CD8-positive, alpha-beta memory T cell (primary cell): ENCODE measurements at regions not wholly inside any gene's neighbourhood (a gene's known extent, or its start where the extent isn't known, plus 50 kb on each side); places are given as distances from the start of the nearest gene placed in this dataset.

Source experiments
- CTCF ChIA-PET: fragments of 350-600 bp; sonication (Branson Sonifier 250); formaldehyde crosslinking; loops from one replicate; lab custom pipeline; 2021; ENCODE audit warnings: antibody characterized with exemption; lab: Charles Lee
- POLR2A ChIA-PET: fragments of 350-600 bp; sonication (Branson Sonifier 250); formaldehyde crosslinking; loops from one replicate; lab custom pipeline; 2021; ENCODE audit warnings: antibody characterized with exemption; lab: Charles Lee
- DNase-seq, 5 donors: peaks; one replicate each; pipeline versions ENCODE4 v3.0.0 to v3.0.0-alpha.2; 2020 to 2022; ENCODE audit warnings: mixed read lengths in 1 of 5
- H3K27ac ChIP-seq: one replicate; pipeline ENCODE4 v1.7.0; 2013; ENCODE audit warnings: low read depth, mild to moderate bottlenecking, low read length, moderate library complexity
- H3K27me3 ChIP-seq: 2 replicates; pipeline ENCODE4 v1.7.0; 2013; ENCODE audit warnings: low read length, mild to moderate bottlenecking; ENCODE audit not compliant: insufficient read depth, poor library complexity, severe bottlenecking
- H3K36me3 ChIP-seq: 2 replicates; pipeline ENCODE4 v1.7.0; 2013; ENCODE audit warnings: mild to moderate bottlenecking, low read length, moderate library complexity; ENCODE audit not compliant: insufficient read depth
- H3K4me1 ChIP-seq: 2 replicates; pipeline ENCODE4 v1.7.0; 2013; ENCODE audit warnings: mild to moderate bottlenecking, low read length, moderate library complexity; ENCODE audit not compliant: insufficient read depth
- H3K4me3 ChIP-seq: 2 replicates; pipeline ENCODE4 v1.7.0; 2013; ENCODE audit warnings: mild to moderate bottlenecking, low read length
- H3K9me3 ChIP-seq: 2 replicates; pipeline ENCODE4 v1.7.0; 2013; ENCODE audit warnings: mild to moderate bottlenecking, low read length
- H3K27ac Mint-ChIP-seq, 8 donors: one replicate each; pipeline ENCODE4 v1.8.0; 2020 to 2021; ENCODE audit warnings: mixed read lengths in 8 of 8, mild to moderate bottlenecking in 6 of 8, inconsistent platforms in 3 of 8, moderate library complexity in 3 of 8
- H3K27me3 Mint-ChIP-seq, 2 donors: one replicate each; pipeline ENCODE4 v1.8.0; 2020 to 2021; ENCODE audit warnings: mixed read lengths in 2 of 2, mild to moderate bottlenecking in 1 of 2, moderate library complexity in 1 of 2
- H3K36me3 Mint-ChIP-seq, 3 donors: one replicate each; pipeline ENCODE4 v1.8.0; 2020 to 2021; ENCODE audit warnings: mixed read lengths in 3 of 3, inconsistent platforms in 1 of 3, mild to moderate bottlenecking in 1 of 3
- H3K4me1 Mint-ChIP-seq, 3 donors: one replicate each; pipeline ENCODE4 v1.8.0; 2020 to 2021; ENCODE audit warnings: mixed read lengths in 3 of 3, inconsistent platforms in 1 of 3, mild to moderate bottlenecking in 1 of 3
- H3K4me3 Mint-ChIP-seq, 7 donors: one replicate each; pipeline ENCODE4 v1.8.0; 2020 to 2021; ENCODE audit warnings: mixed read lengths in 7 of 7, mild to moderate bottlenecking in 6 of 7, moderate library complexity in 4 of 7, inconsistent platforms in 2 of 7
- H3K9me3 Mint-ChIP-seq, 5 donors: one replicate each; pipeline ENCODE4 v1.8.0; 2020 to 2022; ENCODE audit warnings: mixed read lengths in 5 of 5, mild to moderate bottlenecking in 3 of 5, moderate library complexity in 2 of 5, inconsistent platforms in 1 of 5

DNA sequence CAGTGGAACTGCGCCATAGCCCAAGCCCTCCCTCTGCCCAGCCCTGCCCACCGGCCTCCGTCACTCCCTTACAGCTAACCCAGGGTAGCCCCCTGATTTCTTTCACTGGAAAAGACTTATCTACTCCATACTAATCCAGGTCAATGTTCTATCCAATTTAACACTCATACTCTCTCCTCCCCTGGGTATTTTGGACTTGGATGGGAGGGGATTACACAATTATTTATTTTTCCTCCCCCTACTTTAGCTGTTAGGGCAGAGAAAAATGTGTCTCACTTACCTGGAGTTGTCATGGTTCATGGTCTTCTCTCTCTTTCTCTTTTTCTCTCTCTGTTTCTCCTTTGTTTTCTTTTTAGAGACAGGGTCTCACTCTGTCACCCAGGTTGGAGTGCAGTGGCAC is 100.6 kb upstream of the ST8SIA3 start:
- H3K4me3 Mint-ChIP-seq, result no peak overlapping the region
- no peak overlapping the region for H3K27ac ChIP-seq
- no peak for DNase-seq
- no peaks in the 10 kb centered on the region for H3K9me3 Mint-ChIP-seq
- H3K27me3 ChIP-seq, result no peaks in the 10 kb centered on the region
- ChIA-PET CTCF (no interaction called here), POLR2A (no interaction called here)
- no peak overlapping the region for H3K4me3 ChIP-seq
- H3K4me1 ChIP-seq, result no peaks in the 10 kb centered on the region
- peak overlapping the region in 1 of 8 donors; percentile 43 for H3K27ac Mint-ChIP-seq
- H3K36me3 Mint-ChIP-seq, result no peaks in the 10 kb centered on the region
- no peaks in the 10 kb centered on the region for H3K9me3 ChIP-seq
- no peaks in the 10 kb centered on the region for H3K4me1 Mint-ChIP-seq
- H3K27me3 Mint-ChIP-seq, result peaks cover 0 to 5% of the 10 kb centered on the region in 2 donors
- no peaks in the 10 kb centered on the region for H3K36me3 ChIP-seq

DNA sequence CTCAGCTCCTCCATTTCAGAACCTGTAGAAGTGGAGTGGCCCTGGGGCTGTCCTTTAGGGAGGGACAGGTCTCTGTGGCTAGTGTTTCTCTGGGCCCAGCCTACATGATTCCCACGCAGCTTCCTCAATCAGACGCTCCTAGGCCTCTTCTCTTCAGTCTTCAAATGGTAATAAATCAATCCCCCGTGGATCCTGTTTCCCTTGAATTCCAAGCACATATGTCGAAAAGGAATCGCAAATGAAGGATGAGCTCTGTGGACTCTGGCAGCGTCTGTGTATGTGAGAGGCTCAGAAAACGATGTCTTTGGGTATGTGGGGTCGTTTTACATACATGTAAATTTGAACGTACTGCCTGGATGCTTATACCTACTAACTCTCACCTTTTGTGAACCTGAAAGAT is 98.5 kb upstream of the ST8SIA3 start:
- peaks cover 0 to 1% (median 0%) of the 10 kb centered on the region in 3 donors for H3K36me3 Mint-ChIP-seq
- Histone ChIP-seq H3K36me3 (no peaks in the 10 kb centered on the region), H3K4me1 (no peaks in the 10 kb centered on the region), H3K4me3 (no peak overlapping the region), H3K9me3 (no peaks in the 10 kb centered on the region), H3K27me3 (no peaks in the 10 kb centered on the region), H3K27ac (no peak overlapping the region)
- DNase-seq, result no peak
- CTCF ChIA-PET, result no interaction called here
- H3K27me3 Mint-ChIP-seq, result peaks cover 0 to 3% of the 10 kb centered on the region in 2 donors
- peak overlapping the region in 1 of 8 donors; percentile 43 for H3K27ac Mint-ChIP-seq
- H3K4me1 Mint-ChIP-seq, result no peaks in the 10 kb centered on the region
- POLR2A ChIA-PET, result no interaction called here
- peaks cover 0 to 3% (median 0%) of the 10 kb centered on the region in 5 donors for H3K9me3 Mint-ChIP-seq
- no peak overlapping the region for H3K4me3 Mint-ChIP-seq

DNA sequence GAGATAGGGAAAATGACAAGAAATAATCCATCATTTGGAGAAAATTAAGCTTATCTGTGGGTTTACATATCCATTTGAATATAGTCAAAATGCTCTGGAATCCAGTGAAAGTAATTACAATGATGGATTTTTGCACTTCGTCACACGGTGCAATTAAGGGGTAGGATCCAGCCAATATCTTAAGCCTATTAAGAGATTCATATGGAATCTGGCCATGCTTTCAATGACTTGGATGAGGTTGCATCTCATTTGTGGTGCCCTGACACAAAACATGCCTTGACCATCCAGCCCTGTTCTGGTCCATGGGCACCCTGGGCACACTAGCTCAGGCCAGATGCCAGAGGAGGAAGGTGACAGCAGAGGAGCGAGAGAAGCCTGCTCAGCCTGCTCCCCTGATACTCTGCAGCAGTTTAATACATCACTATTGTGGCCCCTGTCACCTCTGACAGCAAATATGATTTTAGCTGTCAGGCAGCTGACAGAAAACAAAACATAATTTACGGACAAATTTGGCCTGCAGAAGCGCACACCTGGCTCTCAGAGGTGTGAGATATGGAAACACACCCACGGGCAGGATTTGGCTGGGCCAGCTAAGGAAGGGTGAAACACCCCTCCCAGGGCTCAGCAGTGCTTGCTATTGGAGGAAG is 94.1 kb upstream of the ST8SIA3 start:
- POLR2A ChIA-PET, result no interaction called here
- peaks cover 0 to 6% (median 2%) of the 10 kb centered on the region in 5 donors for H3K9me3 Mint-ChIP-seq

DNA sequence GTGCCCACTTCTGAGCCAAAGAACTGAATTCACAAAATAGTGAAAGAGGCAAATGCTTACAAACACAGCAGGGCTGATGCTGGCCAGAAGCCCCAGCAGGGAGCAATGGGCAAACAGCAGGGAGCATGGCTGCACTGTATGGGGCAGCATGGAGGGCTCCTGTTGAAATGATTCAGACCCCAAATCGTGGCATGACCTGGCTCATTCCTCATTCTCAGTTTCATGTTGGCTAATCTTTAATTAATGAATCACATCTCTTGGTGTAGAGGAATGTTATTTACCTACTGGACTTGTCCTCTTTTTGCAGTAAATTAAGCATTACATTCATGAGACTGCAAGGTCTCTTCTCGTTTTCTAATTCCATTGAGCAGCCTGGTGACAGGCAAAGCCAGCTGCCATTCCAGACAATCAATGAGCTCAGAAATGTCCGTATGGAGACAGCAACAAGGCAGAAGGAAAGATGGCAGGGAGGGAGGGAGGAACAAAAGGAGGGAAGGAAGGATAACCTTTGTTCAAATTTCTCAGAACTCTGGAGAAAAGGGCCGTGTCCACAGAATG is 84.9 kb upstream of the ST8SIA3 start:
- H3K4me3 ChIP-seq, result no peak overlapping the region
- no peaks in the 10 kb centered on the region for H3K4me1 ChIP-seq
- peaks cover 0 to 10% of the 10 kb centered on the region in 2 donors for H3K27me3 Mint-ChIP-seq
- H3K27ac Mint-ChIP-seq, result no peak overlapping the region
- ChIA-PET POLR2A (no interaction called here), CTCF (no interaction called here)
- no peaks in the 10 kb centered on the region for H3K9me3 ChIP-seq
- H3K36me3 Mint-ChIP-seq, result no peaks in the 10 kb centered on the region
- no peaks in the 10 kb centered on the region for H3K9me3 Mint-ChIP-seq
- no peaks in the 10 kb centered on the region for H3K27me3 ChIP-seq
- H3K4me1 Mint-ChIP-seq, result no peaks in the 10 kb centered on the region
- no peak for DNase-seq
- no peak overlapping the region for H3K4me3 Mint-ChIP-seq
- no peaks in the 10 kb centered on the region for H3K36me3 ChIP-seq
- no peak overlapping the region for H3K27ac ChIP-seq

More for the DNA sequence above, 94.1 kb upstream of the ST8SIA3 start:
- Mint-ChIP-seq H3K27ac (no peak overlapping the region), H3K4me1 (no peaks in the 10 kb centered on the region), H3K4me3 (no peak overlapping the region), H3K27me3 (peaks cover 0 to 3% of the 10 kb centered on the region in 2 donors), H3K36me3 (peaks cover 0 to 3% (median 0%) of the 10 kb centered on the region in 3 donors)
- no peaks in the 10 kb centered on the region for H3K36me3 ChIP-seq
- H3K4me3 ChIP-seq, result no peak overlapping the region
- no peaks in the 10 kb centered on the region for H3K9me3 ChIP-seq
- no peak overlapping the region for H3K27ac ChIP-seq
- DNase-seq, result no peak
- H3K27me3 ChIP-seq, result no peaks in the 10 kb centered on the region
- CTCF ChIA-PET, result no interaction called here
- H3K4me1 ChIP-seq, result no peaks in the 10 kb centered on the region

DNA sequence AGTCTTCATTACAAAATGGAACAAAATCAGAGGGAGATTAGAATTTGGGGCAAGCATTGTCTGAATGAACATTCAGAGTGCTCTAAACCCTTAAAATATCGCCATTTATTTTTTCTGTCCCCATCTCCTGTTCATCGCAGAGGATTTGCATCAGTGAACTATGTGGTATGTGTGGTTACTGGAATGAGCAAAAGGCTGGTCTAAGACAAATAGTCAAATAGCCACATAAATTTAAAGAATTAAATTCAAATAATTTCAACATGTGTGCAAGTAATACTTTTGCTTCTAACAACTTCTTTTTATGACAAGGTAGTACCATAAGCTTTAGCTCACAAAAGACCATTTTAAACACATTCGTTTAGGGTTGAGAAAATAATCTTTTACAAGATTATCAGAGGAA is 82.6 kb upstream of the ST8SIA3 start:
- Mint-ChIP-seq H3K36me3 (no peaks in the 10 kb centered on the region), H3K4me1 (no peaks in the 10 kb centered on the region), H3K4me3 (no peak overlapping the region), H3K27me3 (peaks cover 6 to 10% of the 10 kb centered on the region in 2 donors), H3K9me3 (no peaks in the 10 kb centered on the region), H3K27ac (no peak overlapping the region)
- H3K36me3 ChIP-seq, result no peaks in the 10 kb centered on the region
- H3K9me3 ChIP-seq, result no peaks in the 10 kb centered on the region
- no peaks in the 10 kb centered on the region for H3K4me1 ChIP-seq
- H3K4me3 ChIP-seq, result no peak overlapping the region
- DNase-seq, result no peak
- ChIA-PET POLR2A (no interaction called here), CTCF (no interaction called here)
- H3K27me3 ChIP-seq, result no peaks in the 10 kb centered on the region
- H3K27ac ChIP-seq, result no peak overlapping the region

DNA sequence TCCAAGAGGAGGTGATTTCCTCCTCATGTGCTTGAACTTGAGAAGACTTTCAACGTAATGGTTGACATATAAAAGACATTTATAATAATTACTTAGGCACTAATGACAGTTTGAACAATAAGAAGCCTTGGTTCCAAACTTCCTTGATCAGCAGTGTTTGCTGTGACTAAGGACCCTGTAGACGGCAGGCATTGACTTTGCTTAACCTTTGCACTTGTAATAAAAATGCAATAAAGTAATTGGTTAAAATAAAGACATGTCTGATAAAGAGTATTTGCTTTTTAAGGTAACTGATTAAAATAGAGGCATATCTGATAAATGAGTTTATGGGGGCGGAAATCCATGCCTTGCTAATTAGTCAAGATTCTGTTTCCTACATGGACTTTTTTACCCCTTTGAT is 82.2 kb upstream of the ST8SIA3 start:
- Histone ChIP-seq H3K27me3 (no peaks in the 10 kb centered on the region), H3K4me1 (no peaks in the 10 kb centered on the region), H3K9me3 (no peaks in the 10 kb centered on the region), H3K27ac (no peak overlapping the region), H3K4me3 (no peak overlapping the region), H3K36me3 (no peaks in the 10 kb centered on the region)
- Mint-ChIP-seq H3K9me3 (no peaks in the 10 kb centered on the region), H3K36me3 (no peaks in the 10 kb centered on the region), H3K4me1 (no peaks in the 10 kb centered on the region), H3K4me3 (no peak overlapping the region), H3K27ac (no peak overlapping the region), H3K27me3 (peaks cover 6 to 10% of the 10 kb centered on the region in 2 donors)
- POLR2A ChIA-PET, result no interaction called here
- CTCF ChIA-PET, result no interaction called here
- no peak for DNase-seq

DNA sequence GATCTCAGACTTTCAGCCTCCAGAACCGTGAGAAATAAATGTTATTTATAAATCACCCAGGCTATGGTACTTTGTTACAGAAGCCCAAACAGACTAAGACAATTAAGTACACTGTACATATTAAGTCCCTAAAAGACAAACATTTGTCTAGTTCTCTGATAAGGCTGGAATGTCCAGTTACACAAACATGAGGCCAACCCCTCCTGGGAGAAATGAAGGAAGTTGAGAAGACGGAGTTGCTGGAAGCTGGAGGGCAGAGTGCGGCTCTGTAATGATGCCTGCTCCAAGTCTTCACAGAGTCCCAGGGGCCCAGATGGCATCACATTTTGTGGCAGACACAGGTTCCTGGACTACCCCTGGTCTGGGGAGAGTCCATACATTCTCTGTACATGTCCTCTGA is 79.2 kb upstream of the ST8SIA3 start:
- POLR2A ChIA-PET, result no interaction called here
- Histone ChIP-seq H3K27ac (no peak overlapping the region), H3K4me3 (no peak overlapping the region), H3K9me3 (no peaks in the 10 kb centered on the region), H3K4me1 (no peaks in the 10 kb centered on the region), H3K36me3 (no peaks in the 10 kb centered on the region), H3K27me3 (no peaks in the 10 kb centered on the region)
- Mint-ChIP-seq H3K4me3 (no peak overlapping the region), H3K27ac (no peak overlapping the region), H3K9me3 (peaks cover 0 to under 1% (median 0%) of the 10 kb centered on the region in 5 donors), H3K36me3 (no peaks in the 10 kb centered on the region), H3K27me3 (peaks cover 6 to 10% of the 10 kb centered on the region in 2 donors), H3K4me1 (no peaks in the 10 kb centered on the region)
- CTCF ChIA-PET, result no interaction called here
- DNase-seq, result no peak

DNA sequence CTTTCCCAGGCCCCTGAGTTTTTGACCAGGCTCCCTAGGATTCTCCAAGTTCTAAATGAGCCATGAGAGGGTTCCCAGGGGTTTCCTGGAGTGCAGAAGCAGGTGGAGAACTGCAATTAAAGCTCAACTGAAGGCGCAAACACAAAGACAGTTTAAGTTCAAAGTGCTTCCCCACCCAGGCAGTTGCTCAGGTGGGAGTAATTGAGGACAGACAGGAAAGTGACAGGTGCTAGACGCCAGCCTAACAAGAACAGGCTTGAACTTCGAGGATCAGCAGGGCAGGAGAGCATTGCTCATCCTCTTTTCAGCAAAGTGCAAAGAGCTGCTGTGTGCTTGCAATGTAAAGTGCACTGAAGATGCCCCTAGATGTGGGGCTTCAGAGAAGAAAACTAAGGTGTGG is 77.2 kb upstream of the ST8SIA3 start:
- H3K4me1 Mint-ChIP-seq, result no peaks in the 10 kb centered on the region

More for the DNA sequence above, 77.2 kb upstream of the ST8SIA3 start:
- Histone ChIP-seq H3K27me3 (no peaks in the 10 kb centered on the region), H3K9me3 (no peaks in the 10 kb centered on the region), H3K4me3 (no peak overlapping the region), H3K4me1 (no peaks in the 10 kb centered on the region), H3K36me3 (no peaks in the 10 kb centered on the region), H3K27ac (no peak overlapping the region)
- Mint-ChIP-seq H3K36me3 (no peaks in the 10 kb centered on the region), H3K27ac (no peak overlapping the region), H3K4me3 (no peak overlapping the region), H3K27me3 (peaks cover 10% of the 10 kb centered on the region in 2 donors), H3K9me3 (peaks cover 0 to 2% (median 0%) of the 10 kb centered on the region in 5 donors)
- CTCF ChIA-PET, result no interaction called here
- no peak for DNase-seq
- POLR2A ChIA-PET, result no interaction called here
